Body of pancreas (tissue), 4 donors: ENCODE measurements at regions not wholly inside any gene's neighbourhood (a gene's known extent, or its start where the extent isn't known, plus 50 kb on each side); places are given as distances from the start of the nearest gene placed in this dataset.

ENCODE experiments used
- ATAC-seq: fragments of 150-250 bp; one replicate; pipeline ENCODE4 v1.9.1; 2016
- DNase-seq, 4 donors: peaks; one replicate each; pipeline ENCODE4 v3.0.0-alpha.2; 2019
- H3K27ac ChIP-seq, 4 donors: fragments of 200-600 bp; sonication (generic); 1 replicate in 3 of 4; 2 replicates in 1 of 4; pipeline versions ENCODE4 v1.5.1 to v1.6.1; 2016 to 2019; ENCODE audit warnings: mild to moderate bottlenecking in 1 of 4, mixed read lengths in 1 of 4, moderate library complexity in 1 of 4
- H3K27me3 ChIP-seq, 2 donors: fragments of 200-600 bp; sonication (generic); one replicate each; pipeline ENCODE4 v1.6.0; 2016; ENCODE audit warnings: mild to moderate bottlenecking in 1 of 2
- H3K36me3 ChIP-seq, 2 donors: fragments of 200-600 bp; sonication (generic); replicated peaks in 1 of 2; 2 replicates each; pipeline ENCODE4 v1.5.1; 2016; ENCODE audit warnings: low read depth in 2 of 2; ENCODE audit not compliant: insufficient read depth in 1 of 2
- H3K4me1 ChIP-seq: fragments of 200-600 bp; sonication (generic); one replicate; pipeline ENCODE4 v1.6.0; 2016
- H3K4me3 ChIP-seq, 2 donors: fragments of 200-600 bp; sonication (generic); 1 replicate in 1 of 2; 2 replicates in 1 of 2; pipeline ENCODE4 v1.5.1; 2016 to 2019
- H3K9me3 ChIP-seq, 3 donors: fragments of 200-600 bp; sonication (generic); 1 replicate in 2 of 3; 2 replicates in 1 of 3; pipeline ENCODE4 v1.5.1; 2016
- POLR2A ChIP-seq, 3 donors: fragments of 450-650 bp; IDR thresholded peaks; one replicate each; pipeline ENCODE4 v1.6.1; 2016; ENCODE audit warnings: antibody characterized with exemption in 3 of 3, mild to moderate bottlenecking in 2 of 3
- WGBS, 2 donors: methylation state at CpG; one replicate each; pipeline ENCODE4 v1.1.5; 2017; 5-methylcytosine and 5-hydroxymethylcytosine counted together
- intact Hi-C: fragments of 100-400 bp; cut with DNase I; formaldehyde crosslinking; loops from one replicate; pipeline ENCODE4 v1.15.1; 2023
- TF ChIP-seq, protein P1 (sequence below), 7 experiments: fragments of 450-650 bp in 4 of 7; fragments of 200-600 bp in 3 of 7; sonication (generic) in 3 of 7; IDR thresholded peaks; one replicate each; pipeline ENCODE4 v1.5.1; 2016 to 2019; ENCODE audit warnings: antibody characterized with exemption in 7 of 7

DNA sequence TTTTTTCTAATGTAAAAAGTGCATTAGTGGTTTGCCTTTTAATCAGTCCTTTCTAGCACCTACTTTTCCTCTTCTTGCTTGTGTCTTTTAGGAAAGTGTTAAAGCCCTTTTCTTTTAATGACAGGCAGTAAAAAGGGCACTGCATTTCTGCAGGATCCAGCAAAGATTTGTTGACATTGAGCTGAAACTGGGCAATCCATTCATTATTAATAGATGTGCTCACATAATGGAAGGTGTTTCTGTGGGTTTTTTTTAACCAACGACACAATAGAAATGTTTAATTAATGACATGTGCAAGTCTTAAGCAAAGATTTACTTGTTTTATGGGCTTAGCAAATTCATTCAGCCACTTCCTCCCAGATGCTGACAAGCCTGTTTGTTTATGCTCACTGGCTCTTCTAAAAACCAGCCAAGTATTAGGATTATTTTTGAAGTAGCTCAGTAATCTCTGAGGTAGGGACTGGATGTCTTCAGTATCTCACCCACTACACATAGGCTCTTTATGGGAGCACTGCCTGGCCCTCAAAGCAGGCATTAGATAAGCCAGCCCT is 1201.1 kb downstream of the SORCS1 start:
- Histone ChIP-seq H3K36me3 (no peaks in the 10 kb centered on the region), H3K9me3 (no peaks in the 10 kb centered on the region), H3K4me1 (no peaks in the 10 kb centered on the region), H3K4me3 (no peak overlapping the region), H3K27me3 (no peaks in the 10 kb centered on the region), H3K27ac (no peak overlapping the region)
- intact Hi-C loops, result no loop called here
- DNase-seq (no peak), ATAC-seq (no peak)
- TF ChIP-seq, protein P1, sequence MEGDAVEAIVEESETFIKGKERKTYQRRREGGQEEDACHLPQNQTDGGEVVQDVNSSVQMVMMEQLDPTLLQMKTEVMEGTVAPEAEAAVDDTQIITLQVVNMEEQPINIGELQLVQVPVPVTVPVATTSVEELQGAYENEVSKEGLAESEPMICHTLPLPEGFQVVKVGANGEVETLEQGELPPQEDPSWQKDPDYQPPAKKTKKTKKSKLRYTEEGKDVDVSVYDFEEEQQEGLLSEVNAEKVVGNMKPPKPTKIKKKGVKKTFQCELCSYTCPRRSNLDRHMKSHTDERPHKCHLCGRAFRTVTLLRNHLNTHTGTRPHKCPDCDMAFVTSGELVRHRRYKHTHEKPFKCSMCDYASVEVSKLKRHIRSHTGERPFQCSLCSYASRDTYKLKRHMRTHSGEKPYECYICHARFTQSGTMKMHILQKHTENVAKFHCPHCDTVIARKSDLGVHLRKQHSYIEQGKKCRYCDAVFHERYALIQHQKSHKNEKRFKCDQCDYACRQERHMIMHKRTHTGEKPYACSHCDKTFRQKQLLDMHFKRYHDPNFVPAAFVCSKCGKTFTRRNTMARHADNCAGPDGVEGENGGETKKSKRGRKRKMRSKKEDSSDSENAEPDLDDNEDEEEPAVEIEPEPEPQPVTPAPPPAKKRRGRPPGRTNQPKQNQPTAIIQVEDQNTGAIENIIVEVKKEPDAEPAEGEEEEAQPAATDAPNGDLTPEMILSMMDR (IDR thresholded peaks at IDR 0.05), result no peak
- no peak for TF ChIP-seq POLR2A (IDR thresholded peaks at IDR 0.05)
- 3 to 13% methylated on average over 1 of the region's 1 CpG for WGBS, 2 donors

DNA sequence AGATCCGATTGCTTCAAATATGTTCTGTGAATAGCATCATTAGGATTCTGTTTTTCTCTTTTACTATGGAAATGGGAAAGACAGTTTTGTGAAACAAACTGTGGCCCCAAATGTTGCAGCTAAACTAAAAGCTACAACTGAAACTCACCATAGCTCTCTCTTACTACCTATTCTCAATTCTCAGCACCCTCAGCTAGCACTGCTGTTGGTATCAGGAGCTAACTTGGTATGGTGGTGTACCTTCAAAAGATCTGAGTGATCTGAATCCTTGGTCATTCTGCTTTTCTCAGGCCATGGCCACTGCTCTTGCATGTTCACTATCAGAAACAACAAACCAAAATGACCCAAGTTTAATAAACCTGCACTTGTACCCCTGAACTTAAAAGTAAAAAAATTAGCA is 1208.0 kb downstream of the SORCS1 start:
- H3K36me3 ChIP-seq, result no peaks in the 10 kb centered on the region
- 77 to 89% methylated on average over 1 of the region's 1 CpG for WGBS, 2 donors
- TF ChIP-seq, protein P1 (IDR thresholded peaks at IDR 0.05), result no peak
- no peak for TF ChIP-seq POLR2A (IDR thresholded peaks at IDR 0.05)
- H3K27ac ChIP-seq, result no peak overlapping the region
- no peaks in the 10 kb centered on the region for H3K9me3 ChIP-seq
- H3K4me1 ChIP-seq, result peaks cover 8% of the 10 kb centered on the region
- intact Hi-C loops, result no loop called here
- no peak for DNase-seq
- H3K4me3 ChIP-seq, result no peak overlapping the region
- no peak for ATAC-seq
- H3K27me3 ChIP-seq, result no peaks in the 10 kb centered on the region

DNA sequence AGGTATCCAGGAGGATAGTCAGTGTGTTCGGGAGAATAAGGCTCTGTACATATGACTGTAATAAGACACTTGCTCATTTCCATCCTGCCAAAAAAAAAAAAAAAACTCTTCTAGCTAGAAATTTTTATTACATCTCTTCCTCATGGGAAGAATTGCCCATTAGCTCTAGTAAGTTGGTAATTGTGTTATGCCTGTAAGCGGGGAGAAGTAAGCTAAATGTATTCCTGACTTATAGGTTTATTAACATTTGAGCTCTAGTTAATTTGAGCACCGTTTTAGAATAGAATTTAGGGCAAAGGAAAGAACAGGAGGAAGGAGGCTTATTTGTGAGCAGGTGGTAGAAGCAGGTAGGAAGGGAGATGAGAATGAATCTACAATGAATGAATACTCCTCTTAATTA is 1210.6 kb downstream of the SORCS1 start:
- intact Hi-C loops, result no loop called here
- no peak for ATAC-seq

DNA sequence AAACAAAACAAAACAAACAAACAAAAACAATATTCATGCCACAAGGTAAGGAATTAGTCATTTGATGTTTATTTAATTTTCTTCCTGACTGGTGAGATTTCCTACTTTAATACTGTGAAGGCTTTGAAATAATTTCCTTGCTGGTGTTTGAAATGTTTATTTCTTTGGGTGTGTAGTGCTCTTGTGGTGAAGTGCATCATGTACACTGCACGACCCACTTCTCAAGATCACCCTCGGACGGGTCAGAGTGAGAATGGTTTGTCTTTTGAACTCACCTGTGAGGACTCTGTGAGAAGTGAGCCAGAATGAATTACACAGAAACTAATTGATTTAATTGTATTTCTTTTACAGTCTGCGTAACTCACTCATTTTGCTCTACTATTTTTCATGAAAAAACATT is 1211.5 kb downstream of the SORCS1 start:
- no peaks in the 10 kb centered on the region for H3K27me3 ChIP-seq
- H3K4me3 ChIP-seq, result no peak overlapping the region
- no peak for TF ChIP-seq POLR2A (IDR thresholded peaks at IDR 0.05)
- TF ChIP-seq, protein P1 (IDR thresholded peaks at IDR 0.05), result no peak
- H3K4me1 ChIP-seq, result peaks cover 8% of the 10 kb centered on the region
- no peak overlapping the region for H3K27ac ChIP-seq
- no peak for DNase-seq
- WGBS, 2 donors, result 65 to 83% methylated on average over 4 of the region's 4 CpGs
- intact Hi-C loops, result no loop called here
- ATAC-seq, result no peak
- no peaks in the 10 kb centered on the region for H3K36me3 ChIP-seq
- no peaks in the 10 kb centered on the region for H3K9me3 ChIP-seq

More for the DNA sequence above, 1210.6 kb downstream of the SORCS1 start:
- Histone ChIP-seq H3K9me3 (no peaks in the 10 kb centered on the region), H3K27me3 (no peaks in the 10 kb centered on the region), H3K36me3 (no peaks in the 10 kb centered on the region), H3K27ac (no peak overlapping the region), H3K4me3 (no peak overlapping the region), H3K4me1 (peaks cover 8% of the 10 kb centered on the region)
- DNase-seq, result no peak
- no peak for TF ChIP-seq POLR2A (IDR thresholded peaks at IDR 0.05)
- TF ChIP-seq, protein P1 (IDR thresholded peaks at IDR 0.05), result no peak
- WGBS, 2 donors, result 78 to 80% methylated on average over 3 of the region's 3 CpGs

DNA sequence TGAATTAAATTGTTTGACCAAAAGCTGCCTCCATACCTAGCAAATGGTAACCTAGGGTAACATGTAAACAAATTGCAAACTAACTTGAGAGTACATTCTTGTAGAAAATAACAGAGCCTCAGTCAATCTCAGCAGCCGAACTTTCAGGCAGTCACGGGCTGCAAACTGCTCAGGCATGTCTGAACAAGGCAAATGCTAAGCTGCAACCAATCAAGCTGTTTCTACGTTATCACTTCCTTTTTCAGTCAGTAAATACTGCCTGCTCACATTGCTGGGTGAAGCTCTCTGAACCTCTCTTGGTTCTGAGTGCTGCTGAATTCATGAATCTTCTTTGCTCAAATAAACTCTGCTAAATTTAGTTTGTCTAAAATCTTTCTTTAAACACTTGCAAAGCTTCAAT is 1212.4 kb downstream of the SORCS1 start:
- Histone ChIP-seq H3K27me3 (no peaks in the 10 kb centered on the region), H3K4me1 (peaks cover 8% of the 10 kb centered on the region), H3K9me3 (no peaks in the 10 kb centered on the region), H3K4me3 (no peak overlapping the region), H3K36me3 (no peaks in the 10 kb centered on the region), H3K27ac (no peak overlapping the region)
- peak; percentile 14 to 38 (median 18) for DNase-seq
- TF ChIP-seq, protein P1 (IDR thresholded peaks at IDR 0.05), result no peak
- TF ChIP-seq POLR2A (IDR thresholded peaks at IDR 0.05), result no peak
- 4 to 7% methylated on average over 3 of the region's 3 CpGs for WGBS, 2 donors
- ATAC-seq, result peak; percentile 88
- intact Hi-C loops, result no loop called here
